ENCODE measurements at regions not wholly inside any gene's neighbourhood (a gene's known extent, or its start where the extent isn't known, plus 50 kb on each side); places are given as distances from the start of the nearest gene placed in this dataset.

- H3K4me2 ChIP-seq (ENCODE audit: low read length) = no peak overlapping the region
- no peaks in the 10 kb centered on the region for H3K9me3 ChIP-seq (ENCODE audit: low read length)
- H3K27me3 ChIP-seq (ENCODE audit: insufficient read depth, low read depth, low read length) = peaks cover 17% of the 10 kb centered on the region
- H3K9ac ChIP-seq (ENCODE audit: low read length) = no peak overlapping the region
- no peak for TF ChIP-seq SMC3 (conservative IDR thresholded peaks at IDR 0.05; ENCODE audit: poor library complexity)
- TF ChIP-seq EZH2 (IDR thresholded peaks at IDR 0.05; ENCODE audit: borderline replicate concordance, insufficient read depth, low read length, poor library complexity, severe bottlenecking) = no peak
- TF ChIP-seq RAD21 (conservative IDR thresholded peaks at IDR 0.05) = no peak
- TF ChIP-seq, protein P1, sequence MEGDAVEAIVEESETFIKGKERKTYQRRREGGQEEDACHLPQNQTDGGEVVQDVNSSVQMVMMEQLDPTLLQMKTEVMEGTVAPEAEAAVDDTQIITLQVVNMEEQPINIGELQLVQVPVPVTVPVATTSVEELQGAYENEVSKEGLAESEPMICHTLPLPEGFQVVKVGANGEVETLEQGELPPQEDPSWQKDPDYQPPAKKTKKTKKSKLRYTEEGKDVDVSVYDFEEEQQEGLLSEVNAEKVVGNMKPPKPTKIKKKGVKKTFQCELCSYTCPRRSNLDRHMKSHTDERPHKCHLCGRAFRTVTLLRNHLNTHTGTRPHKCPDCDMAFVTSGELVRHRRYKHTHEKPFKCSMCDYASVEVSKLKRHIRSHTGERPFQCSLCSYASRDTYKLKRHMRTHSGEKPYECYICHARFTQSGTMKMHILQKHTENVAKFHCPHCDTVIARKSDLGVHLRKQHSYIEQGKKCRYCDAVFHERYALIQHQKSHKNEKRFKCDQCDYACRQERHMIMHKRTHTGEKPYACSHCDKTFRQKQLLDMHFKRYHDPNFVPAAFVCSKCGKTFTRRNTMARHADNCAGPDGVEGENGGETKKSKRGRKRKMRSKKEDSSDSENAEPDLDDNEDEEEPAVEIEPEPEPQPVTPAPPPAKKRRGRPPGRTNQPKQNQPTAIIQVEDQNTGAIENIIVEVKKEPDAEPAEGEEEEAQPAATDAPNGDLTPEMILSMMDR (IDR thresholded peaks at IDR 0.05; ENCODE audit: poor library complexity, severe bottlenecking) = no peak
- no peak for TF ChIP-seq EP300 (conservative IDR thresholded peaks at IDR 0.05; ENCODE audit: poor library complexity, severe bottlenecking)
- no peak for TF ChIP-seq POLR2AphosphoS5 (IDR thresholded peaks at IDR 0.05)
- TF ChIP-seq MXI1 (conservative IDR thresholded peaks at IDR 0.05; ENCODE audit: poor library complexity, severe bottlenecking) = no peak
- no peak for TF ChIP-seq TAF1 (IDR thresholded peaks at IDR 0.05; ENCODE audit: low read depth)
- TF ChIP-seq REST (IDR thresholded peaks at IDR 0.05; ENCODE audit: borderline replicate concordance) = no peak
- no peaks in the 10 kb centered on the region for H3K9me2 ChIP-seq (ENCODE audit: insufficient read depth, low read length)
- H3K27ac ChIP-seq (ENCODE audit: low read length) = no peak overlapping the region
- H3K36me3 ChIP-seq (ENCODE audit: insufficient read depth, low read length) = no peaks in the 10 kb centered on the region
- no peaks in the 10 kb centered on the region for H4K20me1 ChIP-seq (ENCODE audit: insufficient read depth)
- H3K79me2 ChIP-seq (replicated peaks; ENCODE audit: insufficient read depth, low read length) = no peaks in the 10 kb centered on the region
- H2AFZ ChIP-seq (ENCODE audit: low read depth, low read length) = no peak overlapping the region
- H3K4me3 ChIP-seq (ENCODE audit: low read length) = no peak overlapping the region
- no peaks in the 10 kb centered on the region for H3F3A ChIP-seq (ENCODE audit: insufficient read depth, low read length, poor library complexity, severe bottlenecking)
These were observed 813.0 kb downstream of the GALC start for GRCh38 chr14:87179936-87180335.

DNA sequence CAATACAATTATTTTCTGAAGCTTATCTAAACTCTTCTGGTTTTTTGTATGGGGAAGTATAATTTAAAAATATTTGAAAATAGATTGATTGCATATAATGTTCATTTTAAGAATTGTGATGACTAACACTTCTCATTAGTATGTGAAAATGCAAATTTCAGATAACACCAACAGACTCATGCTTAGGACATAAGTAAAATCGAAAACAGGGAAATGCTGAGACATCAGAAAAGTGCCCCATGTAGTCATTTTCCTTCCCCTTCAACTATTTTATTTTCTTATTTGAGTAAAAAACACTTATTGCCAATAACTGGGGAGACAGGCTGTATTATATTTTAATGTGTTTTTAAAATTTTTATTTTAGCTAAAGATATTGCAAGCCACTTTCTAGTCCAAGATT, 814.7 kb downstream of the GALC start:
- Histone ChIP-seq H4K20me1 (ENCODE audit: insufficient read depth) (no peaks in the 10 kb centered on the region), H3K4me3 (ENCODE audit: low read length) (no peak overlapping the region), H3K9me3 (ENCODE audit: low read length) (no peaks in the 10 kb centered on the region), H3K9ac (ENCODE audit: low read length) (no peak overlapping the region), H3K4me2 (ENCODE audit: low read length) (no peak overlapping the region), H3K27me3 (ENCODE audit: insufficient read depth, low read depth, low read length) (peaks cover 33% of the 10 kb centered on the region), H3K27ac (ENCODE audit: low read length) (no peak overlapping the region), H2AFZ (ENCODE audit: low read depth, low read length) (no peak overlapping the region), H3K9me2 (ENCODE audit: insufficient read depth, low read length) (no peaks in the 10 kb centered on the region), H3K79me2 (replicated peaks; ENCODE audit: insufficient read depth, low read length) (no peaks in the 10 kb centered on the region), H3F3A (ENCODE audit: insufficient read depth, low read length, poor library complexity, severe bottlenecking) (no peaks in the 10 kb centered on the region), H3K36me3 (ENCODE audit: insufficient read depth, low read length) (no peaks in the 10 kb centered on the region)
- TF ChIP-seq RAD21 (conservative IDR thresholded peaks at IDR 0.05) = no peak
- TF ChIP-seq MXI1 (conservative IDR thresholded peaks at IDR 0.05; ENCODE audit: poor library complexity, severe bottlenecking) = no peak
- TF ChIP-seq SMC3 (conservative IDR thresholded peaks at IDR 0.05; ENCODE audit: poor library complexity) = no peak
- TF ChIP-seq, protein P1 (IDR thresholded peaks at IDR 0.05; ENCODE audit: poor library complexity, severe bottlenecking) = no peak
- no peak for TF ChIP-seq EZH2 (IDR thresholded peaks at IDR 0.05; ENCODE audit: borderline replicate concordance, insufficient read depth, low read length, poor library complexity, severe bottlenecking)
